ENCODE measurements at regions not wholly inside any gene's neighbourhood (a gene's known extent, or its start where the extent isn't known, plus 50 kb on each side); places are given as distances from the start of the nearest gene placed in this dataset.
A peak's percentile ranks its signal among the peaks of the same experiment; 100 is the strongest.

GRCh38 chr18:34971313-34971712 is 69.9 kb upstream of the MAPRE2 start:
- Mint-ChIP-seq H3K9me3 (ENCODE audit: low read depth) (peaks cover 3% of the 10 kb centered on the region), H3K36me3 (ENCODE audit: low read depth) (peaks cover 1% of the 10 kb centered on the region), H3K27ac (ENCODE audit: unreplicated experiment) (no peak overlapping the region), H3K27me3 (ENCODE audit: low read depth) (peaks cover 1% of the 10 kb centered on the region), H3K4me3 (ENCODE audit: unreplicated experiment) (no peak overlapping the region), H3K4me1 (ENCODE audit: low read depth) (peaks cover 3% of the 10 kb centered on the region)
- TF ChIP-seq CTCF (IDR thresholded peaks at IDR 0.05) = no peak
- no peak for DNase-seq (ENCODE audit: low spot score)

- Mint-ChIP-seq H3K4me3 (ENCODE audit: unreplicated experiment) (no peak overlapping the region), H3K27ac (ENCODE audit: unreplicated experiment) (no peak overlapping the region), H3K4me1 (ENCODE audit: low read depth) (peaks cover 10% of the 10 kb centered on the region), H3K9me3 (ENCODE audit: low read depth) (peaks cover 3% of the 10 kb centered on the region), H3K27me3 (ENCODE audit: low read depth) (peaks cover 1% of the 10 kb centered on the region), H3K36me3 (ENCODE audit: low read depth) (peaks cover 1% of the 10 kb centered on the region)
- no peak for DNase-seq (ENCODE audit: low spot score)
- TF ChIP-seq CTCF (IDR thresholded peaks at IDR 0.05) = no peak
Measured at GRCh38 chr18:34972765-34973414, 68.3 kb upstream of the MAPRE2 start.

GRCh38 chr18:34976123-34976522 is 65.1 kb upstream of the MAPRE2 start:
- Mint-ChIP-seq H3K27ac (ENCODE audit: unreplicated experiment) (no peak overlapping the region), H3K36me3 (ENCODE audit: low read depth) (peaks cover 1% of the 10 kb centered on the region), H3K27me3 (ENCODE audit: low read depth) (peaks cover 1% of the 10 kb centered on the region), H3K4me1 (ENCODE audit: low read depth) (peaks cover 32% of the 10 kb centered on the region), H3K9me3 (ENCODE audit: low read depth) (peaks cover 3% of the 10 kb centered on the region), H3K4me3 (ENCODE audit: unreplicated experiment) (peak overlapping the region; percentile 82)
- no peak for TF ChIP-seq CTCF (IDR thresholded peaks at IDR 0.05)
- no peak for DNase-seq (ENCODE audit: low spot score)

- no peak for TF ChIP-seq CTCF (IDR thresholded peaks at IDR 0.05)
- H3K27ac Mint-ChIP-seq (ENCODE audit: unreplicated experiment) = no peak overlapping the region
- peaks cover 32% of the 10 kb centered on the region for H3K4me1 Mint-ChIP-seq (ENCODE audit: low read depth)
- DNase-seq (ENCODE audit: low spot score) = no peak
- peak overlapping the region; percentile 82 for H3K4me3 Mint-ChIP-seq (ENCODE audit: unreplicated experiment)
- peaks cover 1% of the 10 kb centered on the region for H3K27me3 Mint-ChIP-seq (ENCODE audit: low read depth)
- peaks cover 1% of the 10 kb centered on the region for H3K36me3 Mint-ChIP-seq (ENCODE audit: low read depth)
- H3K9me3 Mint-ChIP-seq (ENCODE audit: low read depth) = peaks cover 3% of the 10 kb centered on the region
Measured at GRCh38 chr18:34976534-34976898, 64.7 kb upstream of the MAPRE2 start.

GRCh38 chr18:34976899-34977837 is 64.0 kb upstream of the MAPRE2 start:
- TF ChIP-seq CTCF (IDR thresholded peaks at IDR 0.05) = no peak
- H3K27ac Mint-ChIP-seq (ENCODE audit: unreplicated experiment) = peak overlapping the region; percentile 94
- H3K36me3 Mint-ChIP-seq (ENCODE audit: low read depth) = peaks cover 1% of the 10 kb centered on the region
- DNase-seq (ENCODE audit: low spot score) = peak; percentile 94
- H3K4me3 Mint-ChIP-seq (ENCODE audit: unreplicated experiment) = peak overlapping the region; percentile 82
- H3K9me3 Mint-ChIP-seq (ENCODE audit: low read depth) = peaks cover 3% of the 10 kb centered on the region
- H3K27me3 Mint-ChIP-seq (ENCODE audit: low read depth) = peaks cover 1% of the 10 kb centered on the region
- H3K4me1 Mint-ChIP-seq (ENCODE audit: low read depth) = peaks cover 33% of the 10 kb centered on the region
